Umbilical cord (tissue), 1 donor: ENCODE measurements at regions not wholly inside any gene's neighbourhood (a gene's known extent, or its start where the extent isn't known, plus 50 kb on each side); places are given as distances from the start of the nearest gene placed in this dataset.

ENCODE experiments used
- DNase-seq: peaks from one replicate; pipeline ENCODE4 v3.0.0-alpha.2; 2015; ENCODE audit warnings: low spot score

DNA sequence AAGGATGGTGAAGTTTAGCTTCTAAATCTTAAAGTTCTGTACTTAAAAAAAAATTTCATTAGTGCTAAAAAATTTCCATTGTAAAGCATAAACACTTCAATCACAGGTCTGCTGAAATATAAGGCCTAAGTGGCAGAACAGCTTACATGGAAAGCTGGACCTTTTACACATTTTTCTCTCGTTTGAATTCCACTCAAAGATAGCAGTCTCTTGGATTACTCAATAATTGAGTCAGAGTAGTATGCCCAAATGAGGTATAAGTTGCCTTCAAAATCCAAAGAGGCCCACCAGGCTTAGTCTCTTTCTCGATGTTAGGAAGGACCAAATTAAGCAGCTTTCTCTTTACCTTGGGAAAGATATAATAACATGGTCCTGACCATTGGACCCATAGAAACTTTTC is 220.4 kb upstream of the CWC22 start:
- no peak for DNase-seq

DNA sequence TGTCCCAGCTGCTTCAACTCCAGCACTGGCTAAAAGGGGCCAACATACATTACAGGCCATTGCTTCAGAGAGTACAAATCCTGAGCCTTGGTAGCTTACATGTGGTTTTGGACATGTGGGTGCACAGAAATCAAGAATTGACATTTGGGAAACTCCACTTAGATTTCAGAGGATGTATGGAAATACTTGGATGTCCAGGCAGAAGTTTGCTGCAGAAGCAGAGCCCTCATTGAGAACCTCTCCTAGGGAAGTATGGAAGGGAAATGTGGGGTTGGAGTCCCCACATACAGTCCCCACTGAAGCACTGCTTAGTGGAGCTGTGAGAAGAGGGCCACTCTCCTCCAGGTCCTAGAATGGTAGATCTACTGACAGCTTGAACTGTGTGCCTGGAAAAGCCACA is 218.0 kb upstream of the CWC22 start:
- DNase-seq: no peak

DNA sequence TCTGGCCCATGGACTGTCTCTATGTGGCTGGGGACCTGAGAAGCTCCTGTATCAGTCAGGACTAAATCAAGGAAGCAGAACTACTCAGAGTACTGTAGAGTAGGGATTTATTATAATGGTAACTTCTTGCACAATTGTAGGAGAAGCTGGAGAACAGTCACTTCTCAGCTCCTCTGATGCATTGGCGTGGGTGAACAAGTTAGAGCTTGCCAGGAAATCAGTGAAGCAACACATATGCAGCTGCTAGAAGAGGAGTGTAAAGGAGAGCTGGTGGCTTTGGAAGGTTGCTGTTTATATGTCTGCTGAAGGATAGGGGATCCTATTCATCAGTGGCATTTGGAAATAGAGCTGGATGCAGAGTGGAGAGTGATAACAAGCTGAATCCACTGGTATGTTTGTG is 215.5 kb upstream of the CWC22 start:
- peak; percentile 94 for DNase-seq

DNA sequence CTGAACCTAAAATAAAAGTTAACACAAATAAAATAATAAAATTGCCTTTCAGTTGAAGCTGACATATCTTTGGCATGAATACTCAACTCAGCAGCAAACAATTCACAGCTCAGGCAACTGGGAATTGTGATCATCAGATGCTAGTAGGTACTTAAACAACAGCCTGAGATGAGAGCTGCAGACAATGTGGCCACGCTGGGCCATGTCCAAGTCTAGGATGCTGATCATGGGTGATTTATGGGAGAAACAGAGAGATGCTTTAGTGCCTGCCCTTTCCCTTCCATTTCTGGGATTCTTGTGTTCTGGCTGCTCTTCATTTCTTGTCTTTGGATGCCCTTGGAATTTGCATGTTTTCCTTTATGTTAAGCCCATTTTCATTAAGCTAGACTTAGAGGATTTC is 212.4 kb upstream of the CWC22 start:
- DNase-seq: peak; percentile 72

DNA sequence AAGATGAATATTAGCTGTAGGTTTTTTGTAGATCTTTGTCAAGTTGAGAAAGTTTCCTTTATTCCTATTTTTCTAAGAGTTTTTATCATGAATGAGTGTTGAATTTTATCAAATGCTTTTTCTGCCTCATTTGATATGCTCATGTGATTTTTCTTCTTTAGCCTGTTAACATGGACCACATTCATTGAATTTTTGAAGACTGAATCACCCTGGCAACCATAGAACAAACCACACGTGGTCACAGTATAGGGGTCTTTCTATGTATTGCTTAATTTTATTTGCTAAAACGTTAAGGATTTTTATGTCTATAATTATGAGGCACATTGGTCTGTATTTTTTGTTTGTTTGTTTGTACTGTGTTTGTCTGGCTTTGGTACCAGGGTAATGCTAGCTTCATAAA is 201.7 kb upstream of the CWC22 start:
- DNase-seq: no peak

DNA sequence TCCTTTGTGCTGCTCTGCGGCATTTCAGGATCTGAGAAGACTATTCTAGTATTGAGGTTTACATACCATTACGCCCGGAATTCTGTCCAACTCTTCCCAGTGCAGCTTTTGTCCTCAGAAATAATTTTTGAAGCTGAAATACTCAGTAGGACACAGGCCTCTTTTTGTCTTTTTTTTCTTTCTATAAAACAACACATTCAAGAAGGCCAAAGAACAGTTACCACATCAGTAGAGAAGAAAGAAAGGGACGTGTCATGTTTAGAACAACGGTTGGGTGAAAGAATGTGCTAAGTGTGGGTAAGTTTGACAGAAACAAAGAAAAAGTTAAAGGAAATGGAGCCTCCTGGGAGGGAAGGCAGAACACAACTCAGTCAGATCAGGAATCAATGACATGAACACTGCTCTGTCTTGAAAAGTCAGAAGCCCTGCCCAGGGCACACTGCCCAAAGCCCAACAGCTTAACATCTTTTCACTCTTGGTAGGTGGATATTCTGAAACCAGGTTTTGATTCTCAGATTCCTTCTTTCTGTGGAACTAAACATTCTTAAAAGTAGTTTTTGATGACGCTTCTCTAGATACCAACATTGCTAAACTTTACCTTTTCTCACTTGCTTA is 198.6 kb upstream of the CWC22 start:
- no peak for DNase-seq

DNA sequence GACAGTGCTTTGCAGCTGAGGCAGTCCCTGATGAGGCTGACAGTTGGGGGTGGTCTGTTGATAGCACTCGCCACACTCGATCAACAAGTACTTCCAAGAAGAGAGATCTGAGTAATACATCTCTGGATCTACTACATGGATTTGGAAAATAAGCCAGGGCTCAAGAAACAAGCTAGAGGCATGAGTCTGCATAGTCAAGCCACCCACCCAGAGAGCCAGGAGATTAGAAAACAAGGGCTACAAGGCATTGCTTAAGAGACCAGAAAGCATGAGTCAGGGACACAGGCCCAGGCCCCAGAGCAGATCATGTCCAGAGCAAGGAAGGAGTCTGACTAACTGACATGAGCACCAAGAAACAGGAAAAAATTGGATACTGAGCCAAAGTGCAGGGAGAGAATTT is 196.9 kb upstream of the CWC22 start:
- DNase-seq: peak; percentile 86

DNA sequence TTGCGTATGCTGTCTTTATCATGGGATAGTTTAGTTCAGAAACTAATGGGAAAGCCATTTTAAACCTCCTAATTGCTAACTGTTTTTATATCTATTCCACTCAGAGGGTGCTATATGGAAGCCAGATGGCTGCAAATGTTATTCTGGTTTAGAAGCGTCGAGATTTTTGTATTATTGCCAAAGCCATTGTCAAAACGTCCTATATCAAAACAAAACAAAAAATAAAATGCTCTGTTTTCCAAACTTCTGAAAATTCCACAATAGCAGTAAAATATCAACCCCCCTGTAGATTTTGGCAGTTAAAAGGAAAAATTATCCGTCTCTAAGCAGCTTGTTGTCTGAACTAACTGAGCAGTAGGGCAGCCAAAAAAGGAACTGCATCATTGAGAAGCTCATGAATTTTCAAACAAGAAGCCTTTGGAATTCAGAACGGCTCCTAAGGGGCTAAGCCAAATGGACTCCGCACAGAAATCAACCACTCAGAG is 195.4 kb upstream of the CWC22 start:
- peak; percentile 23 for DNase-seq

DNA sequence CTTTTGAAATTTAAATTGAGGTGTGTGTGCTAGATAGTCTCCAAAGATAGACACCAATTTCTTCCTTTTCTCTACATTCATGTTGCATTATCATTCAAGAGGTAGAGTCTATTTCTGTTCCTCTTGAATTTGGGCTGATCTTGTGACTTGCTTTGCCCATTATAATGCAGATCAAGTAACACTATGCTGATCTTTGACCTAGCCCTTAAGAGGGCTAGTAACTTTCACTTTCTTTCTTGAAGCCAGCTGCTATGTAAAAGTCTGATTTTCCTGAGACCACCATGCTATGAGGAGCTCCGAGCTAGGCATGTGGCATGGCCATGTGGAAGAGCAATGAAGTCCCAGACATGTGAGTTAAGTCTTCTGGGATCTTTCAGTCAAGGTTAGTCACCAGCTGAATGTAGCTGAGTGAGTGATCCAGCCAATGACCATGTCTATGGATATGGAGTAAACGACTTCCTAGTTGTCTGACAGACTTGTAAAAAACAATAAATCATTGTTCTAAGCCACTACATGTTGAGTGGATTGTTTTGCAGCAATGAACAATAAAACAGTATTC is 189.4 kb upstream of the CWC22 start:
- DNase-seq: no peak

DNA sequence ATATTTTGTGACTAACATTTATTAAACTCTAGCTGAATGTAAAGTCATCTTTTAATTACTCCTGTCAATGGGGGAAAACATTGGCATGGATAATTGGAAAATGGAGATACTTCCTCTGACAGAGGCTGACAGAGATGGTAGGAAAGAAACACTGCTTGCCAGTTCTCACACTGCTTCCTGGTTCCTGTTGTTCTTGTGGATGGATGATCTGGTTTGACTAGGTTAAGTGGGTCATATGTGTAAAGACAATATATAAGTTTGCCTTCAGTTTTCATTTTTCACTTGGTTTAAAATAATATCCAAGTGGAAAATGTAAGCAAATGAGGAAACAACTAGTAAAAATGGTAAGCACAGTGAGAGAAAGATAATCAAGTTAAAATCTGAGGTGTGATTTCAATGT is 188.8 kb upstream of the CWC22 start:
- DNase-seq: no peak

DNA sequence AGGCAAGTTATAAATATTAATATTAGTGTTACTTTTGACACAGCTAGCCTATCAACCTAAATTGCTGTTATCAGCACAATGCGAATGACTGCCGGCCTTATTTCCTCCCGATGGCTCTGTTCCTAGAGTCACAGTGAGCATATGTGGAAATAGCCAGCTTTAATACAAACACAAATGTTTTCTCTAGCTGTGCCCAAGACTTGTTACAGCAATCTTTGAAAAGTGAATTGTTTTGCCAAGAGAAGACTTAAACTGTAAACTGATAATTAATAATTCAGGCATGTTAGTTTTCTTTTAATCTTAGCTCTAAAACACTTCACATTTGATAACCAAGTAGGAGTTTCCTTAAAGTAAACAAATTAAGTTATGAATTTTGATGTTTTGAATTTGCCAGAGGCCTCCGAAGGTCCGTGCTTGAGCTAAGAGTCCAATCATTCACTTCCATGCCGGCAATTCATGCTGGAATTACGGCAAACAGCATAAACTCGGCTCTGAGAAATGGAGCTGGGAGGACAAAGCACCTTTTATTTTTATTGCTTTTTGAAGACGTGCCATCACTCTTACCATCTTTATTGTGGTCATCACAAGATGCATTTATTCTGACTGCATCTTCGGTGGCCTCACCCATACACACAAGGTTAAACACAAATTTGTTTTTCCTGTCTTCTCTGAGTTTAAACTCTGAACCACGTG is 184.5 kb upstream of the CWC22 start:
- DNase-seq: peak; percentile 24

DNA sequence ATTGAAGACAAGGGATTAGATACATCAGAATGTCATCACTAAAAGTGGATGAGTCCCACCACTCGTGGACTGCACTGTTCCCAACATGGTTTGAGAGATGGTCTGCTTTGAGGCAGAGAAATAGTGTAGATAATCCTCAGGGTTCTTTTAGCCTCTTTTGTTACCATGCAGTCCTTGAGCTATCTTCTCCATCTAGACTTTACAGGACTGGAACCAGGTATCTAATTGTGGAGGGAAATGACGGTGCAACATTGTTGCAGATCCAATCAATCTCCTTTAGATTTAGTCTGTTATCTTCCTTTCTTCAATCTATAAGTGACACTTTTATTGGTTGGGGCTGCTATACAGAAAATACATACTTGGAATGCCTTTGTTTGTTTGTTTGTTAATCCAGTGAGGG is 183.8 kb upstream of the CWC22 start:
- DNase-seq: no peak

DNA sequence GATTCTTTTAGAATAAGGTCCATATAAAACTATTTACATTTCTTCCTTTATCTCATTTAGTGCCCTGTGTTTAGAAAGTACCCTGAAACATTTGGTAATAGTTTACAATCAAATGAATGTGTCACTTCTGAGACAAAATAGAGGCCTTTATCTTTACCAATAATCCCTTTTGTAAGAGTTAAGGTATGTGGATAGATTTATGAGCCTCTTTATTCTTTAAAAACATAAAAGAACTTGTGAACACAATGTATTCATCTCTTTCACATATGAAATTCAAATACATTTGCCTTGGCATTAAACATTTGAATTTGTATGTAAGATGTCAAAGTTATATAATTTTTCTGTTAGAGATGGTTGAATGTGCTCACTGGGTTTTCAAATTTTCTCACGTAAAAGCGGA is 180.5 kb upstream of the CWC22 start:
- DNase-seq: no peak

DNA sequence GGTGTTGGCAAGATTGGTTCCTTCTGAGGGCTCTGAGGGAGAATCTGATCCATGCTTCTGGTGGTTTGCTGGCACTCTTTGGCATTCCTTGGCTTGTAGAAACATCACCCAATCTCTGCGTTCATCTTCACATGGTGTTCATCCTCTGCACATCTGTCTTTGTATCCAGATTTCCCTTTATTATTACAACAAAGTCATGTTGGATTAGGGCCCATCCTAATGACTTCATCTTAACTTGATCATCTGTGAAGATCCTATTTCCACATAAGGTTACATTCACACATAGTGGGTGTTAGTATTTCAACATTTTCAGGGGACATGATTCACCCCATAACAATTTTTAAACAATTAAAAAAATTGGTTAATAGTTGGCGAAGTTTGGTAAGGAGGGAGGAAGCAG is 177.4 kb upstream of the CWC22 start:
- no peak for DNase-seq

DNA sequence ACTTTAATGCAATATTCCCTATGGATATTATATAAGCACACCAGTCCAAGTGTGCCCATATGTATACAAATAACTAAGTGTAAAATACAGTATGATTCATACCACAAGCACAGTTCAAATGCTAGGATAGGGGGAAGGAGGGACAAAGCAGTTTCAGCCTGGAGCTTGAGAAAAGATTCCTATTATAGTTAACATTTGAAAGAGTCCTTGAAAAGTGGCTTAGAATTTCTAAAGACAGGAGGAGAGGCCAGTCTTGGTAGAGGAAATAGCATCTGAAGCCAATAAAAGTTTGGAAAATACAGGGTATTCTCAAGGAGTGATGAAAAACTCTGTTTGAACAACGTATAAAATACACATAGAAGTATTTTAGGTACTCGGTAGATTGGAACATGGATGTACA is 173.4 kb upstream of the CWC22 start:
- no peak for DNase-seq

DNA sequence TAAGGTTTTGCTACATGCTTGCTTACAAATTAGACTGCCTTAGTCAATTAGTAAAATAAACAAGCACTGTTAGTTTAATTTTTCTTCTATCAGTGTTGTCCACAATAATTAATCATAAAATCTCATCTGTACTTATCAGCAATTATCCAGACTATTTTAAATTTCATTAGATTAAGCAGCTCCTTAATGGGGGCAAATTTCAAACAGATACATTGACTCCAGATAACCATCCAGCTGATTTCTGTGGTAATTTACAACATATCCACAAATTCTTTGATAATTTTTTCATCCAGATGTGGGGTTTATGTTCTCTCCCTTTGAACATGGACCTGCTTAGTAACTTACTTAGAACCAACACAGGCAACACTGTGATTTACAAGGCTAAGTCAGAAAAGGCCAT is 170.4 kb upstream of the CWC22 start:
- DNase-seq: no peak

DNA sequence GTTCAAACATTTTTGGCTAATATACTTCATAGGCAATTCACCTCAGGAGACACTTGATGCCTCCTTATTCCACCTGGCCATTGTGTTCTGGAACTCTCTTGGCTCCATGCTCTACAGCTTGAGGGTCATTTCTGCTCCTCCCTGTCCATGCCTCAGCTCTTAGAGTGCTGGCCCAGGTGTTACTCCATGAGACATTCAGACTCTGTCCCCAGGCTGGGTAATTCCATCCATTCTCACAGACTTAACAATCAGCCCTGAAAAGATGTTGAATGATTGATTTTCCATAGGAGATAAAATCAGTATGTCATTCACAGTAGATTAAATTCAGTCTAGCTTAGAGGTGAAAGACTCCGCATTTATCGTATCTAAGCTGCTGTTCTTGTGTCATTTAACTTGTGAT is 168.6 kb upstream of the CWC22 start:
- no peak for DNase-seq

DNA sequence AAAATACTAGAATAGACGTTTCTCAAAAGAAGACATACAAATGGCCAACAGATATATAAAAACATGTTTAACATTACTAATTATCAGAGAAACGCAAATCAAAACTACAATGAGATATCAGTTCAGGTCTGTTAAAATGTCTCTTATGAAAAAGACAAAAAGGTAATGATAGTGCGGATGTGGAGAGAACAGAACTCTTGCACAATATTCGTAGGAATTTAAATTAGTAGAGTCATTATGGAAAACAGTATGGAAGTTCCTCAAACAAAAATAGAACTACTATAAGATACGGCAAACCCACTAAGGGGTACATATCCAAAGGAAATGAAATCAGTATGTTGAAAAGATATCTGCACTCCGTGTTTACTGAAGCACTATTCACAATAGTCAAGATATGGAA is 167.5 kb upstream of the CWC22 start:
- DNase-seq: no peak

DNA sequence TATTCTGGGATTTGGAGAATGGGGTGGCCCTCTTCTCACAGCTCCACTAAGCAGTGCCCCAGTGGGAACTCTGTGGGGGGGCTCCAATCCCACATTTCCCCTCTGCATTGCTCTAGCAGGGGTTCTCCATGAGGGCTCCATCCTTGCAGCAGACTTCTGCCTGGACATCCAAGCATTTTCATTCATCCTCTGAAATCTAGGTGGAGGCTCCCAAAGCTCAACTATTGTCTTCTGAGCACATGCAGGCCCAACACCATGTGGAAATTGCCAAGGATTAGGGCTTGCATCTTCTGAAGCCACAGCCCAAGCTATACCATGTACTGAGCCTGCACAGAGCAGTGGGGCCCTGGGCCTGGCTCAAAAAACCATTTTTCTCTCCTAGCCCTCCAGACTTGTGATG is 162.4 kb upstream of the CWC22 start:
- no peak for DNase-seq

DNA sequence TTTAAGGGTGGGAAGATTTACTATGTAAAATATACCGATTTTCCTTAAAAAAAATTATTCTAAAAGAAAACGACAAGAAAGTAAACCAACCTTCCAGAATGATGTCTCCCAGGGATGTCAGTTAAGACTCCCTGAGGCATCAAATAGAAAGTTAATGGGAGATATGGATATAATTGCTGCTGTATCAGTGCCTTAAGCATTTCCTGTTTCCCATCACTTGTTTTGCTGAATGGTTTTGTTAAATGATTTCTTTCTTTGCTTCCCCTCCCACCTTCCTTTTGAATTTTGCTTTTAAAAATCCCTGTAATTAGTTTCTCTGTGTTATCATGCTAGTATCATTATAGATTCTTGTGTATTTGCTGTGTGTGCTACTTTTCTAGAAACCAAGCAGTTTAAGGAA is 154.3 kb upstream of the CWC22 start:
- DNase-seq: no peak

DNA sequence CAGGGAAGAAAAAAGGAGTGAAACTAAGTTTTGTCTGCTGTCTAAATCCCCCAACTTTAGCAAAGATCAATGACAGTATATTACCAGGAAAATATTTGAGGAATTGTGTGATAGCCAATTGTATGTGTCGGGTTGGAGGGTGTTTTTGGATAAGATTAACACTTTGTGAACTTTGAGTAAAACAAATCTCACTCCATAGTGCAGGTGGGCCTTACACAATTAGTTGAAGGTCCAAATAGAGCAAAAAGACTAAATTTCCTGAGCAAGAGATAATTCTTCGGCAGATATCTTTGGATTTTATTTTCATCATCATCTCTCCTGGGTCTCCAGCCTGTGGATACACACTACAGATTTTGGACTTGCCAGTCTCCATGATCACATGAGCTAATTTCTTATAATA is 152.8 kb upstream of the CWC22 start:
- no peak for DNase-seq

DNA sequence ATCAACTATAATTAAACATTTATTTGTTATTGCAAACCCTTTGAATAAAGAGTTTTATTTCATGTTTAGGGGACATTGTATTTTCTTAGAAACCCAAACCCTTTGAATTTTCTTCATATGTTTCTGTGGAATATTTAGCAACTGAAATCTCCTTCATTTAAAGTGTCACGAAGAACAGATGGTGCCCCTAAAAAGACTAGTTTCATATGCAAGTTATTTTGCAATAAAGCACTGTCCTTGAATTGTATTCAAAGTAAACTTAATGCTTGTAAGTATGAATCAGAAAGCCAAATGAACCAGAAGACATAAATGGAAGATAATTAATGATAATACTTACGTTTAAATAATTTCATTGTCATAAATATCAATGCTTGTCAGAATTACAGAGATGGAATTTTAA is 151.9 kb upstream of the CWC22 start:
- DNase-seq: no peak

DNA sequence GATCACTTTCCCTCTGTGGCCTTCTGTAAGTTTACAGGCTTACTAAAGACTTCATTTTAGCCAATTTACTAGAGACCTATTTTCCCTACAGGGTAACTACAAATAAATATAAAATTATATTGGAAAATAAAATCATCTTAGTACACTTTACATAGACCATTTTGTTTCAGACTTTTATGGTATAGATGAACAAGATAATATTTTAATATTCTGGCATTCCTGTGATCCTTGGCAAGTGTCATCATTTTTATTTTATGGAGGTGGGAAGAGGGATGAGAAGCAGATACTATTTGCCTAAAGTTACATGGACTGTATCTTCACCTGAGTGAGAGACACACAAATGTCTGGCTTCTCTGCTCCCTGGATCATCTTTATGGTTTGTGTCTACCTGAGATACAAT is 149.6 kb upstream of the CWC22 start:
- DNase-seq: no peak

DNA sequence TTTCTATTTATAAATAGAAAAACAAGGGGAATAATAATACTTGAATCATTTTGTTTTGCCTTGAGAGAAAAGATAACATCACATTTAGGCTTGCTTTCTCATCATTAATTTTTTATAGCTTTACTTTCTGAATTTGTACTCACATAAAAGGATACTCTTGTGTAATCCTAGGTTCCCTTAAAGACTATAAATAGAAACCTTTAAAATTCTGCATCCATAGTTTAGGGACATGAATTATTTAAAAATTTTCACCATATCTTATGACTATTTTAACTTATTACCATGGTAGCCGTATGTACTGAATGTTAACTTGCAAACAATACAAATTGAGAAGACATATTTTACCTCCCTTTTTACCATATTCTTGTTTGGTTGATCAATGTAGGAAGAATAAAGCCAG is 143.5 kb upstream of the CWC22 start:
- no peak for DNase-seq
